GM19328 (cell line): ENCODE measurements at regions not wholly inside any gene's neighbourhood (a gene's known extent, or its start where the extent isn't known, plus 50 kb on each side); places are given as distances from the start of the nearest gene placed in this dataset.
A peak's percentile ranks its signal among the peaks of the same experiment; 100 is the strongest.
"Not testable (repeated sequence)": the region's sequence is repeated elsewhere in the genome, so short reads cannot be mapped to it uniquely, and the experiment has no call there.

Experiments used
- ATAC-seq: cut with Tn5 transposase; IDR thresholded peaks from one replicate; pipeline ENCODE4 v1.9.1; 2021; ENCODE audit warnings: mild to moderate bottlenecking, moderate library complexity; ENCODE audit not compliant: unreplicated experiment

DNA sequence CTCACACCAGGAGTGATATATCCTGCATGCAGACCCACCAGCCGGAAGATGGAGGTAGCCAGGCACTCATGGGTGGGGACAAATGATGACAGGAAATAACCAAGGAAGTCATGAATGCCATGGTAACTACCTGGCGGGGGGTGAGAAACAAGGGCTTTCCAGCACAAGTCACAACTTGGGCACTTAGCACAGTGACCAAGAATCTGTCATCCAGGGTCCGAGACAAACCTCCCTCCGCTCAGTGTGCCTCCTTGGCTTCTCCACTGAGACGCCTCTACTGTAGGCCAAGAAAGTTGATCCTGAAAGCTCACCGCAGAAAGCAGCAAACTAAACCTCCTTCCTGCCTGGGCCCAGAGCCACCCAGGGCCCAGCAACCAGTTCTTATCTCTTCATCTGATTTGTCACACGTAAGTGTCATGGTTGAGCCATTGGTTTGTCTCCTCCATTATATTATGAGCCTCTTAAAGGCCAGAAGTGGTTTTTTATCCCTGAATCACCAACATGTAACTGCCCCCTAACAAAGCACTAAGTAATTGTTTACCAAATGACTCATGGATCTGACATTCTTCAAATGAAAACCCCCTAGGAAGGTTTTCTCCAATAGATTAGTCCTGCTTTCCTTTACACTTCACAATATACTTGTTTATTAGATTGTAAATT, 84.3 kb upstream of the TAB2 start:
- no peak for ATAC-seq

DNA sequence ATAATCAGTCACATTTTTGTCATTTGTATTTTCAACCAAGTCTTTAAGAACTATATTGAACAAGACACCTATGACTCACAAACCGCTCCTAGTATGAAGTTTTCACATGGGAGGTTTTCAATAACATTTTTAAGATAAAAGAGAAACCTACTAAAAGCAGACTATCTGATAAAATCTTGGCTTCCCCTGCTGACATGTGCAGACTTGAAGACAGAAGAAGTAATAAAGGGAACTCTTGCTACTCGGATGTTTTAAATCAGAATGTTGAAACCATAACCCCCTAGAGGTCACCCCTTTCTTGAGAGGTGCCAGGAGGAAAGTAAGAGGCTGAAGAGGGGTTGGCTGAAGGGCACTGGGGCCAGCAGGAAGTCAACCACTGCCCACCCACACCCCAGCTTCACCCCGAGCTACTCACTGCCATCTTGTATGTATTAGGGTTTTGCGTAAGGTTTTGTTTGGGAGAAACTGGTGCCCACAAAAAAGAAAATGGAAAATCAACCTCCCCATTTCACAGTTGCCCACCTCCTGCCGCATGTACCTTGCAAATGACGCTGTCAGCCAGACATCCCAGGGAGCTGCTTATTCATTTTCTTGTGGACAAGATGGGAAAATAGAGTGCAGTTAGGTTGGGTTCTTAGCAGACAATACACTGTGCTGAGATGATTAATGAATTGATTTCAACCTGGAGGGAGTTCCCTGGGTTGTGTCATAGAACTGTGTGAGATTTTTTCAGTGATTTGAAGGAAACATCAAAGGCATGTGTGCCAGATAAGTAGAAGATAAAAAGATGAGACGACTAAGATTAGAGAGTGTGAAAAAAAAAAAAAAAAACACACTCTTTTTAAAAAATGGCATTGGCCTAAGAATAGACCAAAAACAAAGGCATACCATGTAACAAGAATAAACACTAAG, 83.2 kb upstream of the TAB2 start:
- ATAC-seq = no peak

DNA sequence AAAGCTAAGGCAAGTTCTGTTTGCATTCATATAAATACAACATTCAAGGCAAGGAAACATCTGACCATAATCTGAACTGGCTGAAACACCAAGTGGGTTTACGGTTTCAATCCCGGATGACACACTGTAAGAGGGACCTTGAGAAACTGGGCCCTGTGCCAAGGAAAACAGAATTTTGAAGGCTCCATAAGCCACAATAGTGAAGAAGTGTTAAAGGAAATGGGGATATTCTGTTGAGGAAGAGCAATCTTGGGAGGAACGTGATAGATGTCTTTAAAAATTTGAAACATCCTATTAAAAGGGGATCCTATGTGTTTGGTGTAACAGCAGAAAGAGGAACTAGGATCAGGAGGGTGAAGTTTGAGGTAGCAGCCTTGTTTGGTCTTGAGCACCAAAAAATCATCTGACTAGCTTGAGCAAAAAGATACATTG, 82.4 kb upstream of the TAB2 start:
- ATAC-seq = peak; percentile 85

DNA sequence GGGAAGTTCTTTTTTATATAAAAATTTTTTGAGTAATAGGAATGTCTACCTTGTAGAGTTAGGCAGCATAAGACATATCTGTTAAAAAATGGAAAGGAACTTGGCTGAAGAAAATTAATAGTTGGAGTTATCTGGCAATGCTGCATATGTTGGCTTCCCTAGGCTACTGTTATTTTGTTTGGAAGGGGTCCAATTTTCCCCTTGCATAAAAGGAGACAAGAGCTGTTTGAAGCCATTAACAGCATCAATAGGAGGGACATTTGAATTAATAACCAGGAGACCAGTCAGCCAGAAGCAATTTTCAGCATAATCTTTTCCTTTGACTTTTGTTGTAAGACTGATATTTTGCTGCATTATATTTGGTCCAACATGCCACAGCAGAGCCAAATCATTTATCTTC, 80.9 kb upstream of the TAB2 start:
- ATAC-seq = no peak

DNA sequence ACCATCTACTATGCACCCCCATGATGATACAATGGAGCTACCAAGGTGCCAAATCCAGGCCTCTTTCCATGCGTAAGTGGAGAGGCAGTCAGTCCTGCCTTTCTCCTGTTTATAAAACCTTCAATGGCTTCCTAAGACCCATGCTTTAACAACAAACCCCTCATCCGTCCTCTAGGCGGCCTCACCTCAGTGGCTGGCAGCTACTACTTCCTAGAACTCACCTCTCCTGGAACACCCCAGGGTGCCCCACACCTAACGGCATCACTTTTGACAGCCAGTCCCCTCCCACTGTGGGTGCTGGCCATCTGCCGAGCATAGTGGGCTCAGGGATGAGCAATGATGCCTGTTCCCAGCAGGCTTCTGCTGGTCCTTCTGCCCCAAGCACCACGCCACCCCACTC, 80.0 kb upstream of the TAB2 start:
- no peak for ATAC-seq

DNA sequence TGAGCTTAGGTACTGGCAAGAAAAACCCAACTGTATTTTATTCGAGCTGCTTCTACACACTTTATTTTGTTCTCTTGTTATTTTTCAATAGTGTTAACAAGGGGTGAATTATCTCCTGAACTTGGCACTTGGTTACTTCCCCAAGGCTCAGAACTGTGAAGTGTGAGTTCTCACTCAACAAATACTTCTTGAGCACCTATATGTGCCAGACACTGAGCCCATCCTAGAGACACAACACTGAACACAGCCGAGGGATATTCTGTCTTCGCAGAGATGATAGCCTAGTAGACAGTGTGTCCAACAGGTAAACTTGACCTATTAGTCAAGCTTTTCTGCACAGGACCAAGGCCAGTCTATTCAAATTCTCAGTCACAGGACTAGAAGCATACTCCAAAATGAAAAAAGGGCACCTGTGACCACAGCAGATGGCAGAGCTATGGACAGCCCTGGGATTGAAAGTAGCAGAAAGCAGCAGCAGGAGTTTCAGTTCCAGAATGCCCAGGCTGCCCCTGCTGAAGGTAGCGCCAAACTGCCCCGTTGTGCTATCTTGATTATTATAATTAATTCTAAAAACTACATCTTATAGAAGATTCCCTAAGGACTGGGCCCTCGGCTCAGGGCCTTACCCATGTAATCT, 77.8 kb upstream of the TAB2 start:
- no peak for ATAC-seq

DNA sequence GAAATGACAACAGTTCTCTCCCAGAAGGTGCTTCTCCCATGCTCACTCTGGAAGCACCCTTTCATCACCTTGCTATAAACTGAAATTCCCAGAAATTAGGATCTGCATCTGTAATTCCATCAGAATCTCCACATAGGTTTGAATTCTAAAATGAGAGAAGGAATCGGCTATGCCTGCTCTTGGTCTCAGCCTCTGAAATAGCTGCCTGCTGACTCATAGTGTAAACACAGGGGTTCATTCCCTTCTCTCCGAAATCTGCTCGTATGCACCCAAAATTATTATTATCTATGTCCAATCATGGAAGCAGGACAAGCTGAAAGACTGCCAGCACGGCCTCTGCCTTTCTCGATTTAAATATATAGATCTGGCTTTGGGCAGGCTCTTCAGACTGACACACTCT, 74.6 kb upstream of the TAB2 start:
- no peak for ATAC-seq

DNA sequence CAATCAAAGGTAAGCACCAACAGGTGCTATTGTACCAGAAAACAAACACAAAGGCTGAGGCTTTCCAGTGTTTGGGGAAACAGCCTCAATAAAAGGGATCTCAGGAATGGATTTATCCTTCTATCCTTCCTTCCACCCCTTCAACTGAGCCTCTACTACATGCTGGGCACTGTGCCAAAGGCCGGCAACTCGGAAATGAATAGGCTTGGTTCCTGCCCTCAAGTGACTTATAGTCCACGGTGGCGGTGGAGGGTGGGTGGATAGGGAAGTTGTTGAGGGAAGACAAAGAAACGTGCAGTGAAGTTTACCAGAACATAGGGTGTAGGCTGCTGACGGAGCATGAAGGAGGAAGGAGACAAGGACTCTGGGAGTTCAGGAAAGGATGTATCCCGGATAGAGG, 73.4 kb upstream of the TAB2 start:
- no peak for ATAC-seq

DNA sequence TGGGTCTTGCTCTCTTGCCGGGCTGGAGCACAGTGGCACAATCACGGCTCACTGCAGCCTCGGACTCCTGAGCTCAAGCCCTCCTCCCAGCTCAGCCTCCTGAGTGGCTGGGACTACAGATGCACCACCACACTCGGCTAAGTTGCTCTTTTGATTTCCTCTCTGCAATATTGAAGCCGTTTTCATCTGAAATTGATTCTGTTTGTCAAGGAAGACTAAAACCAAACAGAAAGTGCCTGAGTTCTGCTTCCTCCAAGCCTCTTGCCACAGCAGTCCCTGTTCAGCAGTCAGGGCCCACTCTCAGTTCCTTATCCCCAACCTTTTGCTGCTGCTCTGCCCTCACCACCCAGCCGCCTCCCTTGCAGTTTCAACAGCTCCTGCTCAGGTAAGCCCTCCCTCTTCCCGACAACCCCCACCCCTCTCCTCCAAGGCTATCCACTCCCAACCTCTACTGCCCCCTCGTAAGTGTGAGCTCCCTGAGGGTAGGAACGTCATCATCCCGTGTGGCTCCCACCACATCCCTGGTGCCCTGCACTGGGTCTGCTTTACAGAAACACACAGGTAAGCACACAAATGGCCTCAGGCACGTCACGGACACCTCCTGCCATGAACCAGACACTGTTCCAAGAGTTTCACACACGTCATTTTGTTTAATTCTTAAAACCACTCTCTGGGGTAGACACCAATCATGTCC, 70.7 kb upstream of the TAB2 start:
- ATAC-seq = peak; percentile 96

DNA sequence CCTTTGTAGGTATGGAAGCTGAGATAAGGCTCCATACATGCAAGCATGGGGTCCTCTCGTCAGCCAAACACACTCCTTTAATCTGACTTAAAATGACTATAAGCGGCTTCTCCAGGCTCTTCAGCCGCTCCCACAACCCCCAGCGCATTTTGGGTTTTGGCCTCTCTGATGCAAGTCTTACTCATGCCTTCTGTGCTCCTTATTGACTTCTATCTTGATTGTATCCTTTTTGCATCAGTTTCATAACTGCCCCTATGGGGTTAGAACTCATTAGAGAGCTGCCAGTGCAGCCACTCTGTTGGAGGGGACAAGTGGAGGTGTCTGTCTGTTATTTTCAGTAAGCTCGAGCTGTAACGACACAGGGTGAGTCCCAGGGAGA, 70.1 kb upstream of the TAB2 start:
- ATAC-seq = no peak

DNA sequence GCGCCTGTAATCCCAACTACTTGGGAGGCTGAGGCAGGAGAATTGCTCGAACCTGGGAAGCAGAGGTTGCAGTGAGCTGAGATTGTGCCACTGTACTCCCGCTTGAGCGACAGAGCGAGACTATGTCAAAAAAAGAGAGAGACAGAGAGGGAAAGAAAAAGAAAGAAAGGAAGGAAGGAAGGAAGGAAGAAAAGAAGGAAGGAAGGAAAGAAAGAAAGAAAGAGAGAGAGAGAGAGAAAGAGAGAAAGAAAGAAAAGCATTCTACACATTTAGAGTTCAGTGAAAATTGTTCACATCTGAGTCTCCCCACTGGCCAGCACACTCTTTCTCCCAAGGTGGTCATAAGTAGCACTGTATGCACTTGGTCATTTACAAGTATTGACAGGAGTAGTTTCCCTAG, 69.2 kb upstream of the TAB2 start:
- ATAC-seq = not testable (repeated sequence)

DNA sequence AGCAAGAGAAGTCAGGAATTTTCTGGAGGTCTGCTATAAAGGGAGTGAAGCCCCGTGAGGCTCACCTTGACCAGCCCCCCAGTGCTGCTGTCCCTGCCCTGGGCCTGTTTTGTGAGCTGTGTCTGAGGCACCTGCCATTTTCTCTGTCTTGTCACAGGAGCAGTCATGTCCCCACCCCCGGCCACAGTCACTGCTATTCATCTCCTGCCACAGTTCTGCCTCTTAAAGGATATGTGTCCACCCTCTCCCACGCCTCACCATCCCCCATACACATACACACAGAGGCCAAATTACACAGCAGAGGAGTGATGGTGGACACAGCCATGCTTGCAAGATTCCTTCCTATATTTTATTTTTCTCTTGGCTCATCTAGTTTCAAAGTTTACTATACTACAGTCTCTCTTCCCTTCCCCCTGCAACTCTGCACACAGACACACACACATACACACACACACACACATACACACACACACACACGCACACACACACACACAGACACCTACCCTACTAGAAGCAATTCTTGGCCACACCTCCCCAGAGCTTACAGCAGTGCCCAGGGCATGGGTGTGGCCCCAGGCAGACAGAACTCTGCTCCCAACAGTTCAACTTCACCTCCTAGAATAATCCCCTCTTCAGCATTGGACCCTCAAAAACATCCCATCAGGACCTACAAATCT, 68.7 kb upstream of the TAB2 start:
- no peak for ATAC-seq

DNA sequence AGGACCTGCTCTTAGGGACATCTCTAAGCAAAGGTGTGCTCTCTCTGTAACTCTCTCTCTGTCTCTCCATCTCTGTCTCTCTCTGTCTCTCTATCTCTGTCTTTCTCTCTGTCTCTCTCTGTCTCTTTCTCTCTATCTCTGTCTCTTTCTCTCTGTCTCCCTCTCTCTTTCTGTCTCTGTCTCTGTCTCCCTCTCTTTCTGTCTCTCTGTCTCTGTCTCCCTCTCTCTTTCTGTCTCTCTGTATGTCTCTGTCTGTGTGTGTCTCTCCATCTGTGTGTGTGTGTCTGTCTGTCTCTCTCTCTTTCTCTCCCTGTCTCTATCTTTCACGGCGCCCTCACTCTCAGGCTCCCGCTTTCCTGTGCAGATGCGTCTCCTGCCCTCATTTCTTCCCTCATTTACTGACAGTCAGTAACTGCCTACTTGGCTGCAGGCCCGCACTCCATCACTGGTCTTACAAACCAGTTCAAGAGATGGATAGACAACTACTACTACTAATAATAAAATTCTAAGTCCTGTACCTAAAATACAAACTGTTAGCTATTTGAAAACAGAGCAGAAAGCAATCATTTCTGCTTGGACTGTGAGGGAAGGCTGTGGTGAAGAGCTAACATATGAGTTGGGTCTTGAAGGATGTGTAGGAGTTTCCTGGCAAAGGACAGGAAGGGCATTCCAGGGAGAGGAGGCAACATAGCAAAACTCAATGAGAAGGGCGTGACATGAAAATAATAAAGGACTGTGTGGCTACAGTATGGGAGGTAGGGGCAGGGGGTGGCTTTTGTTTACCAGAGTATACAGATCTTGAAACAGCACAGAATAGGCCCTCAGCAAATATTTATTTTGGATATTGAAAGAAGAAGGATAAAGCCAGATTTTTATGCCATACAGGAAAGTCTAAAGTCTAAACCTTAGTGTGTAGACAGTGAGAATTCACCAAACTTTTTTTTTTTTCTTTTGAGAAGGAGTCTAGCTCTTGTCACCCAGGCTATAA, 67.8 kb upstream of the TAB2 start:
- ATAC-seq = no peak

DNA sequence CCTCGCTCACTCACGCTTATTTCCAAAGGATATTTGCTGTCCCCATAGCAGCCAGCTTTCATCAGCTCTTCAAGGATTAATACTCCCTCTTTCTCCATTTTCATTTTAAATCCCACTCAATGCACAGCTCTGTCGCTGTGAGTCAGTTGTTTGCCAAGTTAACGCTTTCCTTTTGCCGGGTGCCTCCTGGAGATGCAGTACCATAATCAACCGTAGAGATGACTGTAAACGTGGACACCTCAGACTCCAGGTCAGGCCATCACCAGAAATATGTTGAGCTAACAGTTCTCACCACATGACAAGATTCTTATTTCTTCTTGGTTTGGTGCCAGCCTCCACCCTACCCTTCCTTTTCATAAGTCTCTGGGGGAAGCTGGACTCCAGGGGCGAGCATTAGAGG, 66.6 kb upstream of the TAB2 start:
- no peak for ATAC-seq

DNA sequence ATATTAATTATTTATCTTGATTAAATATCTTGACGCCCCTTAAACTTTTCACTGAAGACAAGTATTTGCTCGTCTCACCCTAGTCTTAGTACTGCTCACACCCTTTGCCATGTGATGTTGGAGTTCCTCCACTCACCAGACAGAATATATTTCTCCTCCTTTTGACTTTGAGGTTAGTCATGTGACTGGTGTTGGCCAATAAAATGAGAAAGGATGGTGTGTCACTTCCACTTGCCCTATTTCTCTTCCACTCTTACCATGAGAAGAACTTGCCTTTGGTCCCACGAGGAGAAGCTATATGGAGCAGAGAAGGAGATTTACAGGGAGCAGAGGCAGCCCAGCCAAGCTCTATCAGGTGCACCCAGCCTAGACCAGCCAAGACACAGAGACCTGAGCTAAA, 64.9 kb upstream of the TAB2 start:
- ATAC-seq = no peak

DNA sequence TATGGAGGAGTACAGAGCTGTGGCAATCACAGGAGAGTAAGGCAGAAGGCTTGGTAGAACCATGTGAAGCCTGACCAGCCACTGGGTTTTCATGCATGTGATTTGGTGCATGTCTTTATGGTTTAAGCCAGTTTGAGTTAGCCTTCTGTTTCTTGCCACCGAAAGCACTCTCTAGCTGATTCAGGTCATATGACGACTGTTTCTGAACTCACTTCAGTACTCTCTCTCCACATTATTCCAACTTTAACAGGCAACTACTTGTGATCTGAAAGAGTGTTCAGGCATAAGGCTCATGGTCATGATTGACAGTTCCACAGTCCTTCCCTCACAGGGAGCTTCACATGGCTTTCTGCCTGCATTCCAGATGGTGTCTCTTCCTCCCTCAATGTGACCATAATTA, 63.3 kb upstream of the TAB2 start:
- ATAC-seq = no peak

DNA sequence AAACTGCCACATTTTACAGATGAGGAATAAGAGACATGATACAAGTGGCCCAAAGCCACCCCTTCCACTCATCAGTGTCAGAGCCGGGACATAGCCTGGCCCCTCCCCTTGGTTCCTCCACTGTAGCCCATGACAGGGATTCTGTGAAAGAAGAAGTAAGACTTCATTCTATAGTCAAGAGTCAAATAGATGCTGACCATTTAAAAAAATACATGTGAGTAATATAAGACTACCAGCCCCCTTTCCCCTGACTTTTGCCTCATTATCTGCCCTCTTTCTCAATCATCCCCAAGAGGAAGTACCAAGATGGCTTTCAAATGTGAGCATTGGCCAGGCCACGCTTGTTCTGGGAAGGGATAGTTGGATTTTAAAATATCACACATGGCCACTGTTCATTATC, 57.8 kb upstream of the TAB2 start:
- no peak for ATAC-seq

DNA sequence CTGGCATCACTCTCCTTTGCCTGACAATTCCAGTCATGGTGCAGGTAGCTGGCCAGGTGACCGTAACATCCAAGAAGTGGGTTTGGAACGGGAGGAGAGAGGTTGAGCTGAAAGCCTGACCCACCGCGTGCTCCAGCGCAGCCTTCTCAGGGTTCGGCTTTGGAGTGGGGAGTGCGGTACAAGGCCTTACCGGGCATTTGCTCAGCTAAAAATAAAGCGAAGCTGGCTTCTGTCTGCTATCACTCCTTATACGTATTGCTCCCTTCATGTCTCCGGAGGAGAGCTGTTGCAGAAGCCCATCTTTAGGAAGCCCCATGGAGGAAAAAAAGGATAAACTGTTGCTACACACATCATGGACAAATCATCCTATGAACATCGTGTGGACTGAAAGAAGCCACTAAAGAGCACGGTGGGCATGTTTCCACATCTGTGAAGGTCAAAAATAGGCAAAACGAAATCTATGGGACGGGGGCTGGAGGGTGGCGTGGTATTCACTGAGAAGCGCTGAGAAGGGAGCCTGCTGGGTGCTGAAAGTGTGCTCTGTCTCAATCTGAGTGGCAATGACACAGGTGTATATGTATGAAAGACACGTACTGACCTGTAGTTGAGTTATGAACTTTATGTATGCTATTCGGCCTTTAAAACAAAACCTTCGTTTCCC, 57.2 kb upstream of the TAB2 start:
- ATAC-seq = no peak

DNA sequence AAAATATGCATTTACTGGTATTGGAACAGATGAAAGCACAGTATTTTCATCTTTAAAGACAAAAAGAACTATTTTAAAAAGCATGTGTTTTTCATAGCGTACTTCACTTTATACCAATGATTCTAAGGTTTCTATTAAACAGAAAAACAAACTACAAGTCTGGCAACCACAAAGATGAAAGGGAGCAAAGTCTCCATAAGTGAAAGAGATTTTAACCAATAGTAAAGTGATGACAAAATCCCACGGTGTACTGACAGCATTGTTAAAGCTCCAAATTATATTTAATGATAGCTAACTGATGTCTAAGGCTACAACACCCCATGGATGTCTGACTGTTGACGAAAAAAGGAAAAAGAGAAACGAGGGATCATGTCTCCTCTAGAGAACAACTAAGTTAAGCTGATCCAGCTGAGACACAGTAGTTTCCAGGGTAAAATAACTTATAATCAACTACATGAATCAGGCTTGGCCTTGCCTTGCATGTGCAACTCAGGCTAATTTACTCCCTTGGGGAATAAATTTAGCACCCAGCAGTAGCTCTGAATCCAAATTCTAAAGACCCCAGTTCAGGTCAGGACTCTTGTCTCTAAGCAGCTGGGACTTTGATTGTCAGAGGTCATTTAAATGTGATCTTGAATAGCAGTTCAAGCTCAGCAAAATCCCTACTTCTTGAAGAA, 56.0 kb upstream of the TAB2 start:
- no peak for ATAC-seq
